ENCODE measurements at regions not wholly inside any gene's neighbourhood (a gene's known extent, or its start where the extent isn't known, plus 50 kb on each side); places are given as distances from the start of the nearest gene placed in this dataset.

DNA sequence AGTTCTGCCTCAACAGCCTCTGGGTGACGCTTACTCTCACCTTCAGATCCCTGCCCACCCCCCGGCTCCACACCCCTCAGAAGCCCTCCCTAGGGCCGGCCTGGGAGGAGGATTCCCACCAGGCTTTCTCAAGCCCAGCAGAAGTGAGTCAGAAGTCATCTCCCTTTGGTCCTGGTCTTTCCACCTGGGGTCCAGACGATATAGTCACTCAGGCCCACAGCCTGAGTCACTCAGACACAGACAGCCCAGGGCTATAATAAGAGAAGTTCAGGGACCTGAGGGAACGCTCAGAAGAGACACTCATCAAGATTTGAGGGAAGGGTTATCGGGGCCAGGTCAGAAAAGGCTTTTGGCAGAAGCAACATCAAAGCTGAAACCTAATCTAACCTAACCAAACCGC is 127.1 kb downstream of the SPATA19 start:
- no peaks in the 10 kb centered on the region for H3K23me2 ChIP-seq (ENCODE audit: insufficient read length, low read depth, low read length, poor library complexity, severe bottlenecking)
- no peak overlapping the region for H3K27ac ChIP-seq (ENCODE audit: insufficient read length, low read depth, low read length)
- H2BK120ac ChIP-seq (ENCODE audit: low read depth, low read length, poor library complexity, severe bottlenecking): no peak overlapping the region
- H2BK20ac ChIP-seq (ENCODE audit: low read depth, low read length, poor library complexity, severe bottlenecking): no peak overlapping the region
- no peak overlapping the region; a peak in 1 of 5 replicates for H3K4me3 Mint-ChIP-seq
- no CpG with 5 or more reads among the region's 7 CpGs for WGBS (ENCODE audit: extremely low coverage, insufficient read length, low lambda C conversion rate)
- no peak overlapping the region for H4K5ac ChIP-seq (ENCODE audit: insufficient read length, low read depth, low read length)
- peaks cover 6% of the 10 kb centered on the region; the same call in 1 of the 2 replicates for H3K4me1 ChIP-seq (ENCODE audit: insufficient read depth, low read length)
- H3K9me3 ChIP-seq (ENCODE audit: control insufficient read depth, low read depth, low read length): no peaks in the 10 kb centered on the region
- H3K4ac ChIP-seq (ENCODE audit: low read depth, low read length): no peak overlapping the region
- no peak overlapping the region for H3T11ph ChIP-seq (ENCODE audit: low read length)
- no peak overlapping the region for H2BK15ac ChIP-seq (ENCODE audit: low read depth, low read length)
- H3K14ac ChIP-seq (ENCODE audit: insufficient read depth, low read length): no peak overlapping the region
- no peak overlapping the region for H3K56ac ChIP-seq (ENCODE audit: insufficient read length, low read depth, low read length)
- peaks cover 2% of the 10 kb centered on the region; the same call in 1 of the 2 replicates for H3K27me3 ChIP-seq (ENCODE audit: insufficient read depth, low read length)
- H3K9me3 Mint-ChIP-seq: no peaks in the 10 kb centered on the region
- H2AK5ac ChIP-seq (ENCODE audit: insufficient read length, low read length): no peak overlapping the region
- TF ChIP-seq, protein P1, sequence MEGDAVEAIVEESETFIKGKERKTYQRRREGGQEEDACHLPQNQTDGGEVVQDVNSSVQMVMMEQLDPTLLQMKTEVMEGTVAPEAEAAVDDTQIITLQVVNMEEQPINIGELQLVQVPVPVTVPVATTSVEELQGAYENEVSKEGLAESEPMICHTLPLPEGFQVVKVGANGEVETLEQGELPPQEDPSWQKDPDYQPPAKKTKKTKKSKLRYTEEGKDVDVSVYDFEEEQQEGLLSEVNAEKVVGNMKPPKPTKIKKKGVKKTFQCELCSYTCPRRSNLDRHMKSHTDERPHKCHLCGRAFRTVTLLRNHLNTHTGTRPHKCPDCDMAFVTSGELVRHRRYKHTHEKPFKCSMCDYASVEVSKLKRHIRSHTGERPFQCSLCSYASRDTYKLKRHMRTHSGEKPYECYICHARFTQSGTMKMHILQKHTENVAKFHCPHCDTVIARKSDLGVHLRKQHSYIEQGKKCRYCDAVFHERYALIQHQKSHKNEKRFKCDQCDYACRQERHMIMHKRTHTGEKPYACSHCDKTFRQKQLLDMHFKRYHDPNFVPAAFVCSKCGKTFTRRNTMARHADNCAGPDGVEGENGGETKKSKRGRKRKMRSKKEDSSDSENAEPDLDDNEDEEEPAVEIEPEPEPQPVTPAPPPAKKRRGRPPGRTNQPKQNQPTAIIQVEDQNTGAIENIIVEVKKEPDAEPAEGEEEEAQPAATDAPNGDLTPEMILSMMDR (conservative IDR thresholded peaks at IDR 0.05): no peak
- no peak overlapping the region for H4K8ac ChIP-seq (replicated peaks; ENCODE audit: insufficient read length, low read depth, low read length)
- no peaks in the 10 kb centered on the region for H3K36me3 Mint-ChIP-seq (ENCODE audit: insufficient read depth in 1 of 3, low read depth in 3 of 3)
- H2BK12ac ChIP-seq (ENCODE audit: insufficient read length, low read depth, low read length): no peak overlapping the region
- DNase-seq: no peak
- no peaks in the 10 kb centered on the region for H4K20me1 ChIP-seq (ENCODE audit: control insufficient read depth, insufficient read depth, insufficient read length)
- H2AFZ ChIP-seq (ENCODE audit: low read length): no peak overlapping the region
- no peaks in the 10 kb centered on the region for H3K79me2 ChIP-seq (ENCODE audit: insufficient read depth, low read length)
- H3K18ac ChIP-seq (ENCODE audit: insufficient read length, low read depth, low read length): no peak overlapping the region
- H3K27me3 Mint-ChIP-seq (ENCODE audit: low read depth): peaks cover 41% of the 10 kb centered on the region
- H3K27ac Mint-ChIP-seq: no peak overlapping the region
- no peak overlapping the region for H2BK5ac ChIP-seq (ENCODE audit: insufficient read length, low read length)
- no peaks in the 10 kb centered on the region for H3K79me1 ChIP-seq (ENCODE audit: insufficient read depth, low read depth, low read length, poor library complexity, severe bottlenecking)
- H4K91ac ChIP-seq (ENCODE audit: insufficient read length, low read depth, low read length): no peak overlapping the region
- peaks cover 26 to 27% of the 10 kb centered on the region in 2 experiments for H3K4me1 Mint-ChIP-seq
- no peak overlapping the region for H3K4me2 ChIP-seq (ENCODE audit: insufficient read depth, insufficient read length, low read length)
- H3K9ac ChIP-seq (ENCODE audit: extremely low read depth, insufficient read length, low read length): no peak overlapping the region
- no peak overlapping the region for H3K23ac ChIP-seq (ENCODE audit: insufficient read length, low read depth, low read length)

All from H9 (cell line).